Activated CD8-positive, alpha-beta T cell treated with anti-CD3 and anti-CD28 coated beads, Interleukin-2, amount 10 ng/mL, durations not matched to agents 7 days and 5 days (primary cell): ENCODE measurements at regions not wholly inside any gene's neighbourhood (a gene's known extent, or its start where the extent isn't known, plus 50 kb on each side); places are given as distances from the start of the nearest gene placed in this dataset.

ENCODE experiments used
- ATAC-seq: fragments of 150-1000 bp; cut with Tn5 transposase; one replicate; pipeline ENCODE4 v1.10.0; 2021; ENCODE audit warnings: moderate library complexity
- CTCF ChIA-PET: fragments of 350-600 bp; sonication (Branson Sonifier 250); formaldehyde crosslinking; loops from one replicate; lab custom pipeline; 2021; ENCODE audit warnings: antibody characterized with exemption; lab: Charles Lee
- POLR2A ChIA-PET: fragments of 350-600 bp; sonication (Branson Sonifier 250); formaldehyde crosslinking; loops from one replicate; lab custom pipeline; 2021; ENCODE audit warnings: antibody characterized with exemption; lab: Charles Lee
- DNase-seq: peaks from one replicate; pipeline ENCODE4 v3.0.0-alpha.2; 2020
- H3K27ac Mint-ChIP-seq: one replicate; pipeline ENCODE4 v1.8.0; 2021; ENCODE audit warnings: mild to moderate bottlenecking, mixed read lengths
- H3K27me3 Mint-ChIP-seq: one replicate; pipeline ENCODE4 v1.8.0; 2021; ENCODE audit warnings: low read depth, mixed read lengths
- H3K36me3 Mint-ChIP-seq: one replicate; pipeline ENCODE4 v1.8.0; 2021; ENCODE audit warnings: low read depth, mixed read lengths
- H3K4me1 Mint-ChIP-seq: one replicate; pipeline ENCODE4 v1.8.0; 2021; ENCODE audit warnings: low read depth, mixed read lengths
- H3K4me3 Mint-ChIP-seq: one replicate; pipeline ENCODE4 v1.8.0; 2021; ENCODE audit warnings: mild to moderate bottlenecking, mixed read lengths
- H3K9me3 Mint-ChIP-seq: one replicate; pipeline ENCODE4 v1.8.0; 2022; ENCODE audit warnings: mixed read lengths; ENCODE audit not compliant: insufficient read depth

- DNase-seq (no peak), ATAC-seq (no peak)
- CTCF ChIA-PET, result no interaction called here
Observed at GRCh38 chr3:124453189-124453588, 277.1 kb upstream of the UMPS start.

GRCh38 chr3:124455891-124456290 is 274.4 kb upstream of the UMPS start:
- Mint-ChIP-seq H3K4me3 (no peak overlapping the region), H3K4me1 (no peaks in the 10 kb centered on the region), H3K9me3 (no peaks in the 10 kb centered on the region), H3K27me3 (peaks cover 20% of the 10 kb centered on the region), H3K36me3 (no peaks in the 10 kb centered on the region), H3K27ac (no peak overlapping the region)
- no peak for DNase-seq
- no peak for ATAC-seq
- ChIA-PET POLR2A (no interaction called here), CTCF (no interaction called here)

More at GRCh38 chr3:124453189-124453588, 277.1 kb upstream of the UMPS start:
- POLR2A ChIA-PET, result interaction anchor here (0.6 kb wide), 1 partner anchor 731 kb away, joined by 3 read pairs; no protein-coding TSS in a partner anchor
- no peak overlapping the region for H3K27ac Mint-ChIP-seq
- H3K4me3 Mint-ChIP-seq, result no peak overlapping the region
- H3K27me3 Mint-ChIP-seq, result peaks cover 9% of the 10 kb centered on the region
- H3K36me3 Mint-ChIP-seq, result no peaks in the 10 kb centered on the region
- H3K4me1 Mint-ChIP-seq, result no peaks in the 10 kb centered on the region
- H3K9me3 Mint-ChIP-seq, result no peaks in the 10 kb centered on the region

GRCh38 chr3:124456506-124456905 is 273.7 kb upstream of the UMPS start:
- POLR2A ChIA-PET, result no interaction called here
- Mint-ChIP-seq H3K4me3 (no peak overlapping the region), H3K4me1 (no peaks in the 10 kb centered on the region), H3K27ac (no peak overlapping the region), H3K27me3 (peaks cover 23% of the 10 kb centered on the region), H3K9me3 (no peaks in the 10 kb centered on the region), H3K36me3 (no peaks in the 10 kb centered on the region)
- ATAC-seq (no peak), DNase-seq (no peak)
- CTCF ChIA-PET, result no interaction called here

GRCh38 chr3:124459678-124460077 is 270.6 kb upstream of the UMPS start:
- no peak for ATAC-seq
- CTCF ChIA-PET, result interaction anchor here (1.0 to 2.2 kb wide), 2 partner anchors 9 to 100 kb away, joined by 3 to 10 read pairs; no protein-coding TSS in a partner anchor
- Mint-ChIP-seq H3K9me3 (no peaks in the 10 kb centered on the region), H3K27ac (no peak overlapping the region), H3K4me3 (no peak overlapping the region), H3K36me3 (no peaks in the 10 kb centered on the region), H3K27me3 (peaks cover 31% of the 10 kb centered on the region), H3K4me1 (no peaks in the 10 kb centered on the region)
- POLR2A ChIA-PET, result no interaction called here
- DNase-seq, result no peak

- DNase-seq, result no peak
- Mint-ChIP-seq H3K4me3 (no peak overlapping the region), H3K36me3 (no peaks in the 10 kb centered on the region), H3K27ac (no peak overlapping the region), H3K9me3 (no peaks in the 10 kb centered on the region), H3K27me3 (peaks cover 34% of the 10 kb centered on the region), H3K4me1 (no peaks in the 10 kb centered on the region)
- no peak for ATAC-seq
- ChIA-PET POLR2A (no interaction called here), CTCF (no interaction called here)
Observed at GRCh38 chr3:124461126-124461525, 269.1 kb upstream of the UMPS start.

GRCh38 chr3:124461838-124462632 is 268.2 kb upstream of the UMPS start:
- no peak overlapping the region for H3K27ac Mint-ChIP-seq
- no peak for DNase-seq
- POLR2A ChIA-PET, result no interaction called here
- no peak for ATAC-seq
- peaks cover 36% of the 10 kb centered on the region for H3K27me3 Mint-ChIP-seq
- H3K9me3 Mint-ChIP-seq, result no peaks in the 10 kb centered on the region
- H3K4me1 Mint-ChIP-seq, result no peaks in the 10 kb centered on the region
- H3K36me3 Mint-ChIP-seq, result no peaks in the 10 kb centered on the region
- CTCF ChIA-PET, result no interaction called here
- no peak overlapping the region for H3K4me3 Mint-ChIP-seq

- H3K36me3 Mint-ChIP-seq, result no peaks in the 10 kb centered on the region
- no peak overlapping the region for H3K27ac Mint-ChIP-seq
- H3K27me3 Mint-ChIP-seq, result peaks cover 35% of the 10 kb centered on the region
- no peak overlapping the region for H3K4me3 Mint-ChIP-seq
- CTCF ChIA-PET, result no interaction called here
- H3K4me1 Mint-ChIP-seq, result no peaks in the 10 kb centered on the region
- POLR2A ChIA-PET, result no interaction called here
- no peaks in the 10 kb centered on the region for H3K9me3 Mint-ChIP-seq
- DNase-seq (no peak), ATAC-seq (no peak)
Observed at GRCh38 chr3:124463234-124463633, 267.0 kb upstream of the UMPS start.

GRCh38 chr3:124467980-124468902 is 262.0 kb upstream of the UMPS start:
- Mint-ChIP-seq H3K27me3 (peaks cover 17% of the 10 kb centered on the region), H3K4me3 (no peak overlapping the region), H3K27ac (no peak overlapping the region), H3K36me3 (no peaks in the 10 kb centered on the region), H3K4me1 (no peaks in the 10 kb centered on the region), H3K9me3 (no peaks in the 10 kb centered on the region)
- peak; percentile 45 for DNase-seq
- ChIA-PET CTCF (interaction anchor here (0.6 to 2.5 kb wide), 12 partner anchors 9 to 943 kb away, joined by 3 to 10 read pairs (median 3); no protein-coding TSS in a partner anchor), POLR2A (no interaction called here)
- ATAC-seq, result peak; percentile 61

GRCh38 chr3:124469555-124469954 is 260.7 kb upstream of the UMPS start:
- Mint-ChIP-seq H3K36me3 (no peaks in the 10 kb centered on the region), H3K4me3 (no peak overlapping the region), H3K27me3 (peaks cover 14% of the 10 kb centered on the region), H3K4me1 (no peaks in the 10 kb centered on the region), H3K27ac (no peak overlapping the region), H3K9me3 (no peaks in the 10 kb centered on the region)
- POLR2A ChIA-PET, result no interaction called here
- DNase-seq, result no peak
- CTCF ChIA-PET, result interaction anchor here (2.5 kb wide), 1 partner anchor 11 kb away, joined by 10 read pairs; no protein-coding TSS in a partner anchor
- no peak for ATAC-seq

GRCh38 chr3:124478830-124479229 is 251.4 kb upstream of the UMPS start:
- H3K4me3 Mint-ChIP-seq, result no peak overlapping the region
- H3K27me3 Mint-ChIP-seq, result peaks cover 28% of the 10 kb centered on the region
- no peak for ATAC-seq
- POLR2A ChIA-PET, result no interaction called here
- H3K4me1 Mint-ChIP-seq, result no peaks in the 10 kb centered on the region
- H3K9me3 Mint-ChIP-seq, result no peaks in the 10 kb centered on the region
- CTCF ChIA-PET, result interaction anchor here (1.3 kb wide), 1 partner anchor 10 kb away, joined by 4 read pairs; no protein-coding TSS in a partner anchor
- H3K27ac Mint-ChIP-seq, result no peak overlapping the region
- no peaks in the 10 kb centered on the region for H3K36me3 Mint-ChIP-seq
- no peak for DNase-seq

GRCh38 chr3:124483915-124484470 is 246.3 kb upstream of the UMPS start:
- ATAC-seq (no peak), DNase-seq (no peak)
- H3K4me3 Mint-ChIP-seq, result no peak overlapping the region
- H3K27me3 Mint-ChIP-seq, result peaks cover 18% of the 10 kb centered on the region
- no peaks in the 10 kb centered on the region for H3K36me3 Mint-ChIP-seq
- no peaks in the 10 kb centered on the region for H3K4me1 Mint-ChIP-seq
- ChIA-PET CTCF (no interaction called here), POLR2A (no interaction called here)
- no peaks in the 10 kb centered on the region for H3K9me3 Mint-ChIP-seq
- H3K27ac Mint-ChIP-seq, result no peak overlapping the region
